AG04450 (cell line): ENCODE measurements at regions not wholly inside any gene's neighbourhood (a gene's known extent, or its start where the extent isn't known, plus 50 kb on each side); places are given as distances from the start of the nearest gene placed in this dataset.
"Not testable (repeated sequence)": the region's sequence is repeated elsewhere in the genome, so short reads cannot be mapped to it uniquely, and the experiment has no call there.

Experiments used
- CTCF ChIA-PET: fragments of 300-600, 350-600 bp; formaldehyde crosslinking; extraction: SDS; loops from one replicate; lab custom pipeline; 2022; ENCODE audit warnings: antibody characterized with exemption, inconsistent platforms; lab: Charles Lee
- POLR2A ChIA-PET: fragments of 350-600 bp; formaldehyde crosslinking; extraction: SDS; loops from one replicate; lab custom pipeline; 2021; ENCODE audit warnings: antibody characterized with exemption, inconsistent platforms; lab: Yijun Ruan, JAX
- DNase-seq: peaks from one replicate; pipeline ENCODE4 v3.0.0-alpha.2; 2011; ENCODE audit warnings: low read depth, low spot score
- H3K27ac ChIP-seq: one replicate; pipeline ENCODE4 v1.5.1; 2012; ENCODE audit warnings: low read depth, low read length, control low read depth
- H3K27me3 ChIP-seq: one replicate; pipeline ENCODE4 v1.6.0; 2012; ENCODE audit warnings: low read length; ENCODE audit not compliant: control insufficient read depth, insufficient read depth
- H3K4me3 ChIP-seq: 2 replicates; pipeline ENCODE4 v1.5.1; 2011; ENCODE audit warnings: mild to moderate bottlenecking, low read depth, low read length, control low read depth
- H3K9me3 ChIP-seq: 2 replicates; pipeline ENCODE4 v1.5.1; 2012; ENCODE audit warnings: low read length; ENCODE audit not compliant: control insufficient read depth, insufficient read depth
- CTCF ChIP-seq: IDR thresholded peaks from 2 replicates; pipeline ENCODE4 v1.5.1; 2011; ENCODE audit warnings: low read depth, low read length, control low read depth, inconsistent platforms

DNA sequence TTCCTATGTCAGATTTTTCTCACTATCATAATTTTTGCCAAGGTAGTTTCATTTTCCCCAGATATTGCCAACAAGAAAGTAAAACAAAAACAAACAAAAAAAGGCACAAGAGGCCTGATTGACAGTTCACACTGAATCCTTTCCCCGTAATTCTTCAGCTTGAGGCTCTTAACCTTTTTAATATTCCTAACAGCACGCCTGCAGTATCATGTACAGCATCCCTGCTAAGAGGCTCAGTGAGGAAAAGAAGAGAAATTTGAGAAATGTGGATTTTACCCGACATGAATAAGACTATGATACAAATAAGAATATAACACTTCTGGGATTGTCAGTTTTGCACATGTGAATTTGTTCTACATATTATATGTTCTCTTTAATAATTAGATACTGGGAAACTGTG lies 182.4 kb upstream of the CDK1 start:
- H3K4me3 ChIP-seq: no peak overlapping the region
- H3K27ac ChIP-seq: no peak overlapping the region
- POLR2A ChIA-PET: no interaction called here
- no peak for TF ChIP-seq CTCF
- DNase-seq: no peak
- CTCF ChIA-PET: no interaction called here
- no peaks in the 10 kb centered on the region for H3K27me3 ChIP-seq
- H3K9me3 ChIP-seq: no peaks in the 10 kb centered on the region

GRCh38 chr10:60594476-60595051 lies 183.7 kb upstream of the CDK1 start:
- no peaks in the 10 kb centered on the region for H3K9me3 ChIP-seq
- H3K4me3 ChIP-seq: no peak overlapping the region
- H3K27ac ChIP-seq: no peak overlapping the region
- peak; percentile 34; the same call in 1 of the 2 replicates for TF ChIP-seq CTCF
- no peaks in the 10 kb centered on the region for H3K27me3 ChIP-seq
- ChIA-PET POLR2A (no interaction called here), CTCF (no interaction called here)
- no peak for DNase-seq

DNA sequence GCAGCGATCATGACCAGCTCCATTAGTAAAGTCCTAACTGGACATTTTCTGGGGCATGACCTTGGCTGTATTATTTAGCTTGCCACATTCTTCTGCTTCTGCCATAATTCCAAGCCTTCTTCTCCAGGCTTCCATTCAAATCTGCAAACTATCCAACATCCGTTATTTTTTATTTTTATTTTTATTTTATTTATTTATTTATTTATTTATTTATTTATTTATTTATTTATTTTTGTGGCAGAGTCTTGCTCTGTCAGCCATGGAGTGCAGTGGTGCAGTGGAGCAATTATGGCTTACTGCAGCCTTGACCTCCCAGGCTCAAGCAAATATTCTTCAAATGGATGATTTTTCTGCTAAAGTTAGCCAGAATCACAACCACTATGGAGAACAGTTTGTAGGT lies 187.2 kb upstream of the CDK1 start:
- H3K9me3 ChIP-seq: no peaks in the 10 kb centered on the region
- DNase-seq: no peak
- H3K27ac ChIP-seq: no peak overlapping the region
- H3K4me3 ChIP-seq: no peak overlapping the region
- CTCF ChIA-PET: no interaction called here
- TF ChIP-seq CTCF: no peak
- POLR2A ChIA-PET: no interaction called here
- H3K27me3 ChIP-seq: no peaks in the 10 kb centered on the region

- ChIA-PET POLR2A (no interaction called here), CTCF (no interaction called here)
- no peak for TF ChIP-seq CTCF
- Histone ChIP-seq H3K9me3 (no peaks in the 10 kb centered on the region), H3K27me3 (no peaks in the 10 kb centered on the region), H3K4me3 (no peak overlapping the region), H3K27ac (no peak overlapping the region)
- DNase-seq: no peak
Observed at GRCh38 chr10:60589376-60589775, 188.9 kb upstream of the CDK1 start.

DNA sequence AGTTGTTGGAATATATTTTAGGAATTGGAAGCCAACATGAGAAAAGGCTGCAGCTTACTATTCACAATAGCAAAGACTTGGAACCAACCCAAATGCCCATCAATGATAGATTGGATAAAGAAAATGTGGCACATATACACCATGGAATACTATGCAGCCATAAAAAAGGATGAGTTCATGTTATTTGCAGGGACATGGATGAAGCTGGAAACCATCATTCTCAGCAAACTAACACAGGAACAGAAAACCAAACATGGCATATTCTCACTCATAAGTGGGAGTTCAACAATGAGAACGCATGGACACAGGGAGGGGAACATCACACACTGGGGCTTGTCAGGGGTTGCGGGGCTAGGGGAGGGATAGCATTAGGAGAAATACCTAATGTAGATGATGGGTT lies 192.1 kb upstream of the ANK3 start:
- H3K9me3 ChIP-seq, CTCF ChIA-PET, H3K27me3 ChIP-seq, POLR2A ChIA-PET, H3K27ac ChIP-seq, H3K4me3 ChIP-seq, DNase-seq: not testable (repeated sequence)

DNA sequence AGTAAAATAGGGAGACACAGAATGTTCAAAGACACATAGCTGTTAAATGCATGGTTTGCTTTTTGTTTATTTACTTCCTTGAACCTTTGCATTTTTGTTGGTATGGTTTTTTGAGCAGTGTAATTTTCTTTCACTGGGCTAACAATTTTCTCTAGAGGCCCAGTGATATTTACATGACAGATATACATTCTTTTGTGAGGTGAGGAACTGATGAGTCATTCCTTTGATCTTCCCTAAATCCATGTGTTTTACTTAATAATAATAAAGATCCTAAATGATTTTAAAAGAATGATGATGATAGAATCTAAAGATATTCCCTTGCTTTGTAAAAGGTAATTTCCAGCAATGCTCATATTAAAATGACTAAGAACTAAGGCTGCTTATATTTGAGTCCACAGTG lies 188.5 kb upstream of the ANK3 start:
- no peak for TF ChIP-seq CTCF
- CTCF ChIA-PET: no interaction called here
- no peak for DNase-seq
- Histone ChIP-seq H3K9me3 (no peaks in the 10 kb centered on the region), H3K27me3 (no peaks in the 10 kb centered on the region), H3K4me3 (no peak overlapping the region), H3K27ac (no peak overlapping the region)
- POLR2A ChIA-PET: no interaction called here
